MCF 10A (cell line): ENCODE measurements at regions not wholly inside any gene's neighbourhood (a gene's known extent, or its start where the extent isn't known, plus 50 kb on each side); places are given as distances from the start of the nearest gene placed in this dataset.
A peak's percentile ranks its signal among the peaks of the same experiment; 100 is the strongest.
"Not testable (repeated sequence)": the region's sequence is repeated elsewhere in the genome, so short reads cannot be mapped to it uniquely, and the experiment has no call there.

Source experiments
- BruUV-seq: library from RNA; stranded (reverse); fragments of 400-500 nt; replicated peaks from 2 replicates; lab custom pipeline; 2021; lab: Mats Ljungman, UMichigan
- CTCF ChIA-PET: fragments of 300-600 bp; sonication (Branson Sonifier 250); formaldehyde crosslinking; extraction: SDS; loops from one replicate; lab custom pipeline; 2021; ENCODE audit warnings: antibody characterized with exemption, inconsistent platforms; lab: Yijun Ruan, JAX
- POLR2A ChIA-PET: fragments of 300-600, 350-650 bp; sonication (Branson Sonifier 250); formaldehyde crosslinking; extraction: SDS; loops from one replicate; lab custom pipeline; 2020; ENCODE audit warnings: antibody characterized with exemption, inconsistent platforms; lab: Yijun Ruan, JAX
- DNase-seq: peaks from one replicate; pipeline ENCODE4 v3.0.0-alpha.2; 2018; ENCODE audit not compliant: unreplicated experiment
- H3K27ac Mint-ChIP-seq: one replicate; pipeline ENCODE4 v1.8.0; 2022; ENCODE audit warnings: mild to moderate bottlenecking, low read depth, mixed read lengths; ENCODE audit not compliant: unreplicated experiment
- H3K27me3 Mint-ChIP-seq: one replicate; pipeline ENCODE4 v1.8.0; 2022; ENCODE audit warnings: mixed read lengths; ENCODE audit not compliant: insufficient read depth, unreplicated experiment
- H3K36me3 Mint-ChIP-seq: one replicate; pipeline ENCODE4 v1.8.0; 2022; ENCODE audit warnings: mild to moderate bottlenecking, moderate library complexity, mixed read lengths; ENCODE audit not compliant: insufficient read depth, unreplicated experiment
- H3K4me1 Mint-ChIP-seq: one replicate; pipeline ENCODE4 v1.8.0; 2022; ENCODE audit warnings: mixed read lengths; ENCODE audit not compliant: insufficient read depth, unreplicated experiment
- H3K4me3 Mint-ChIP-seq: one replicate; pipeline ENCODE4 v1.8.0; 2022; ENCODE audit warnings: mild to moderate bottlenecking, moderate library complexity, mixed read lengths; ENCODE audit not compliant: unreplicated experiment
- H3K9me3 Mint-ChIP-seq: one replicate; pipeline ENCODE4 v1.8.0; 2022; ENCODE audit warnings: mixed read lengths; ENCODE audit not compliant: unreplicated experiment
- CTCF ChIP-seq: fragments of 200-600 bp; IDR thresholded peaks from one replicate; pipeline ENCODE4 v1.8.0; 2022; ENCODE audit warnings: antibody characterized with exemption, mild to moderate bottlenecking; ENCODE audit not compliant: unreplicated experiment
- intact Hi-C: fragments of 100-400 bp; cut with micrococcal nuclease; formaldehyde crosslinking; loops from 2 replicates; pipeline ENCODE4 v1.14.1; 2022

GRCh38 chr2:13524492-13524891, 807.8 kb downstream of the TRIB2 start:
- Mint-ChIP-seq H3K27ac (no peak overlapping the region), H3K9me3 (no peaks in the 10 kb centered on the region), H3K4me1 (peaks cover 12% of the 10 kb centered on the region), H3K36me3 (no peaks in the 10 kb centered on the region), H3K4me3 (no peak overlapping the region), H3K27me3 (no peaks in the 10 kb centered on the region)
- no peak for TF ChIP-seq CTCF
- CTCF ChIA-PET: no interaction called here
- POLR2A ChIA-PET: interaction anchor here (0.6 kb wide), 1 partner anchor 996 kb away, joined by 3 read pairs; no protein-coding TSS in a partner anchor
- no TSS peak for BruUV-seq
- intact Hi-C loops: no loop called here
- DNase-seq: no peak

DNA sequence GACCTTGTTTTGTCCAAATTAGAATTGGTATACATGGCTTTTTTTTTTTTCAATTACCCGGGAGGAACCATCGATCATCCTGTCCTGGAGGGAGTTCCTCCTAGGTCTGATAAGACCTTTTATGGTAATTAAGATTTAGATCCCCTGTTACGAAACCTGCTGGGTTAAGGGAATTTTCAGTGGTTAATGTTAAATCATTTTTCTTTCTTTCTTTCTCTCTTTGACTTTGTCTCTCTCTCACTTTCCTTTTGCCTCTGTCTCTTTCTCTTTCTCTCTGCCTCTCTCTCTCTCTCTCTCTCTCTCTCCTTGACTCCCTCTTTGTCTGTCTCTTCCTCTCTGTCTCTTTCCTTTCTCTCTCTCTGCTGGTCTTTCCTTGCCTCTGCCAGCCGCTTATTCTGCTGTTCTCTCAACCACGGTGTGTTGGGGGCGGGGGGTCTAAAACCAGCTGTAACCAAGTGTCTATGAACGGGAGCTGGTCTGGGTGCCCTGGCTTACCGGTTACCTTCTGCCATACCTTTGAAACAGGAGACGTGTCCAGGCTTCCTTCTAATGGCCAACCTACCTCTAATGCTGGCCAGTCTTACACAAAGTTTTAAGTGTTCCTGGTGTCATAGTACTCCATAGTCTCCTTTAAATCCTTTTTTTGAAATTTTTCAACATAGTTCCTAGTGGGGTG, 815.1 kb downstream of the TRIB2 start:
- CTCF ChIA-PET, intact Hi-C loops, POLR2A ChIA-PET, H3K4me1 Mint-ChIP-seq, H3K9me3 Mint-ChIP-seq, BruUV-seq, H3K4me3 Mint-ChIP-seq, H3K27me3 Mint-ChIP-seq, H3K36me3 Mint-ChIP-seq, DNase-seq: not testable (repeated sequence)
- peak overlapping the region; percentile 24 for H3K27ac Mint-ChIP-seq

DNA sequence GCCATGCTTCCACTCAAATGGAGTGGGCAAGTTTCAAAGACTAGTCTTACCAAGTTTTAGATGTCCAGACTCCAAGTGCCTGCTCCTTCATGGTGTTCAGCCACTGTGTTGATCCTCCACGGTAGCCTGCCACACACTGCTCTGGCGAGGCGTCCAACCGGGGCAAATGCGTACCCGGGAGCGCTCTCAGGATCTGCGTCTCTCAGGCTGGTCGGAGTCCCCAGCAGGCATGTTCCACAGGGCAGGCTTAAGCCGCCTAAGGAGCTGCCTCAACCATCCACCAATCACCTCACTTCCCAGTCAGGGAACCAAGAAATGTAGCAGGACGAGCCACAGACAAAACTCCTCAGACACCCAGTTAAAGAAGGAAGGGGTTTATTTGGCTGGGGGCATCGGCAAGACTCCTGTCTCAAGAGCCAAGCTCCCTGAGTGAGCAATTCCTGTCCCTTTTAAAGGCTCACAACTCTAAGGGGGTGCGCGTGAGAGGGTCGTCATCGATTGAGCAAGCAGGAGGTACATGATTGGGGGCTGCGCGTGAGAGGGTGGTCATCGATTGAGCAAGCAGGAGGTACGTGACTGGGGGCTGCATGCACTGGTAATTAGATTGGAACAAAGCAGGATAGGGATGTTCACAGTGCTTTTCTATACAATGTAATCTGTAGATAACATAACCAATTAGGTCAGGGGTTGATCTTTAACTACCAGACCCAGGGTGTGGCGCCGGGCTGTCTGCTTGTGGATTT, 816.2 kb downstream of the TRIB2 start:
- H3K4me3 Mint-ChIP-seq, POLR2A ChIA-PET, H3K27ac Mint-ChIP-seq, DNase-seq, BruUV-seq, H3K27me3 Mint-ChIP-seq, intact Hi-C loops, H3K4me1 Mint-ChIP-seq, H3K9me3 Mint-ChIP-seq, H3K36me3 Mint-ChIP-seq: not testable (repeated sequence)
- CTCF ChIA-PET: interaction anchor here (0.7 kb wide), 1 partner anchor 404 kb away, joined by 3 read pairs; no protein-coding TSS in a partner anchor

GRCh38 chr2:13533524-13533922, 816.8 kb downstream of the TRIB2 start:
- intact Hi-C loops: no loop called here
- Mint-ChIP-seq H3K27me3 (no peaks in the 10 kb centered on the region), H3K9me3 (no peaks in the 10 kb centered on the region), H3K4me1 (peaks cover 5% of the 10 kb centered on the region), H3K4me3 (no peak overlapping the region), H3K36me3 (peaks cover 7% of the 10 kb centered on the region), H3K27ac (no peak overlapping the region)
- DNase-seq: no peak
- no peak for TF ChIP-seq CTCF
- BruUV-seq: no TSS peak
- POLR2A ChIA-PET: no interaction called here
- CTCF ChIA-PET: no interaction called here

DNA sequence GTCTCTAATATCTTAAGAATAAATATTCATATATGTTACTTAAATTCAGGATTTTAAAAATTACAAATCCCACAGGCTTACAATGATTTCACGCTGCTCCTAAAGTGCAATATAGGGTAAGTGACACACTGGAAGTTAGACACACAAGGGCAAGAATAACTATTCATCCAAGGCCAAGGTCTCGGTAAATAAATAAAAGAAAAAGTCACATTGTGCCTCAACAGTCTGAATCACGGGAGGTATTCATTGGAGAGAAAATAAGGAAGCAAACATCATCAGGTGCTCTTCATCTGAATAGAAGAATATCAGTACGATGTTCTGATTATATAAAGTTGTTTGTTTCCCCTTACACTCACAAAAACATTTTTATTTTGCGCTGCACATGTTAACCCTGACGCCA, 820.2 kb downstream of the TRIB2 start:
- Mint-ChIP-seq H3K27me3 (no peaks in the 10 kb centered on the region), H3K9me3 (no peaks in the 10 kb centered on the region), H3K27ac (no peak overlapping the region), H3K4me1 (peaks cover 2% of the 10 kb centered on the region), H3K4me3 (no peak overlapping the region), H3K36me3 (peaks cover 7% of the 10 kb centered on the region)
- DNase-seq: no peak
- ChIA-PET POLR2A (no interaction called here), CTCF (no interaction called here)
- intact Hi-C loops: no loop called here
- TF ChIP-seq CTCF: no peak
- BruUV-seq: no TSS peak
